Body of pancreas (tissue), 4 donors: ENCODE measurements at regions not wholly inside any gene's neighbourhood (a gene's known extent, or its start where the extent isn't known, plus 50 kb on each side); places are given as distances from the start of the nearest gene placed in this dataset.

ENCODE experiments used
- CTCF ChIP-seq, 7 experiments: fragments of 450-650 bp in 4 of 7; fragments of 200-600 bp in 3 of 7; sonication (generic) in 3 of 7; IDR thresholded peaks; one replicate each; pipeline ENCODE4 v1.5.1; 2016 to 2019; ENCODE audit warnings: antibody characterized with exemption in 7 of 7
- POLR2A ChIP-seq, 3 donors: fragments of 450-650 bp; IDR thresholded peaks; one replicate each; pipeline ENCODE4 v1.6.1; 2016; ENCODE audit warnings: antibody characterized with exemption in 3 of 3, mild to moderate bottlenecking in 2 of 3

GRCh38 chr9:135179976-135180375, 92.5 kb downstream of the OLFM1 start:
- TF ChIP-seq CTCF (IDR thresholded peaks at IDR 0.05) (no peak), POLR2A (IDR thresholded peaks at IDR 0.05) (no peak)
